ENCODE measurements at regions not wholly inside any gene's neighbourhood (a gene's known extent, or its start where the extent isn't known, plus 50 kb on each side); places are given as distances from the start of the nearest gene placed in this dataset.

GRCh38 chr22:47781024-47781423, 1018.6 kb downstream of the TBC1D22A start:
- DNase-seq (ENCODE audit: extremely low read depth, insufficient read length), result no peak
- no peak for TF ChIP-seq CTCF (IDR thresholded peaks at IDR 0.05; ENCODE audit: insufficient read depth, low read length, poor library complexity, severe bottlenecking)
- no peaks in the 10 kb centered on the region for H3K27me3 ChIP-seq (replicated peaks; ENCODE audit: control insufficient read depth, insufficient read depth, low read length)
- H3K4me3 ChIP-seq (replicated peaks; ENCODE audit: low read depth, low read length), result no peak overlapping the region
- no peaks in the 10 kb centered on the region for H3K36me3 ChIP-seq (ENCODE audit: control insufficient read depth, insufficient read depth, low read length)

GRCh38 chr22:47780281-47780875, 1017.9 kb downstream of the TBC1D22A start:
- Histone ChIP-seq H3K4me3 (replicated peaks; ENCODE audit: low read depth, low read length) (no peak overlapping the region), H3K27me3 (replicated peaks; ENCODE audit: control insufficient read depth, insufficient read depth, low read length) (no peaks in the 10 kb centered on the region), H3K36me3 (ENCODE audit: control insufficient read depth, insufficient read depth, low read length) (no peaks in the 10 kb centered on the region)
- no peak for TF ChIP-seq CTCF (IDR thresholded peaks at IDR 0.05; ENCODE audit: insufficient read depth, low read length, poor library complexity, severe bottlenecking)
- DNase-seq (ENCODE audit: extremely low read depth, insufficient read length), result no peak

GRCh38 chr22:47779474-47779873, 1017.0 kb downstream of the TBC1D22A start:
- no peak overlapping the region for H3K4me3 ChIP-seq (replicated peaks; ENCODE audit: low read depth, low read length)
- no peaks in the 10 kb centered on the region for H3K36me3 ChIP-seq (ENCODE audit: control insufficient read depth, insufficient read depth, low read length)
- no peaks in the 10 kb centered on the region for H3K27me3 ChIP-seq (replicated peaks; ENCODE audit: control insufficient read depth, insufficient read depth, low read length)
- DNase-seq (ENCODE audit: extremely low read depth, insufficient read length), result no peak
- TF ChIP-seq CTCF (IDR thresholded peaks at IDR 0.05; ENCODE audit: insufficient read depth, low read length, poor library complexity, severe bottlenecking), result no peak

- H3K36me3 ChIP-seq (ENCODE audit: control insufficient read depth, insufficient read depth, low read length), result no peaks in the 10 kb centered on the region
- TF ChIP-seq CTCF (IDR thresholded peaks at IDR 0.05; ENCODE audit: insufficient read depth, low read length, poor library complexity, severe bottlenecking), result no peak
- no peak overlapping the region for H3K4me3 ChIP-seq (replicated peaks; ENCODE audit: low read depth, low read length)
- H3K27me3 ChIP-seq (replicated peaks; ENCODE audit: control insufficient read depth, insufficient read depth, low read length), result no peaks in the 10 kb centered on the region
- no peak for DNase-seq (ENCODE audit: extremely low read depth, insufficient read length)
Observed at GRCh38 chr22:47778160-47778658, 1015.8 kb downstream of the TBC1D22A start.

GRCh38 chr22:47777426-47777825, 1015.0 kb downstream of the TBC1D22A start:
- no peak for TF ChIP-seq CTCF (IDR thresholded peaks at IDR 0.05; ENCODE audit: insufficient read depth, low read length, poor library complexity, severe bottlenecking)

GRCh38 chr22:47776329-47776728, 1013.9 kb downstream of the TBC1D22A start:
- TF ChIP-seq CTCF (IDR thresholded peaks at IDR 0.05; ENCODE audit: insufficient read depth, low read length, poor library complexity, severe bottlenecking), result peak; percentile 5
- Histone ChIP-seq H3K27me3 (replicated peaks; ENCODE audit: control insufficient read depth, insufficient read depth, low read length) (no peaks in the 10 kb centered on the region), H3K4me3 (replicated peaks; ENCODE audit: low read depth, low read length) (no peak overlapping the region), H3K36me3 (ENCODE audit: control insufficient read depth, insufficient read depth, low read length) (no peaks in the 10 kb centered on the region)
- no peak for DNase-seq (ENCODE audit: extremely low read depth, insufficient read length)

More at GRCh38 chr22:47777426-47777825, 1015.0 kb downstream of the TBC1D22A start:
- H3K36me3 ChIP-seq (ENCODE audit: control insufficient read depth, insufficient read depth, low read length), result no peaks in the 10 kb centered on the region
- H3K27me3 ChIP-seq (replicated peaks; ENCODE audit: control insufficient read depth, insufficient read depth, low read length), result no peaks in the 10 kb centered on the region
- DNase-seq (ENCODE audit: extremely low read depth, insufficient read length), result no peak
- H3K4me3 ChIP-seq (replicated peaks; ENCODE audit: low read depth, low read length), result no peak overlapping the region
